ENCODE measurements at regions not wholly inside any gene's neighbourhood (a gene's known extent, or its start where the extent isn't known, plus 50 kb on each side); places are given as distances from the start of the nearest gene placed in this dataset.
"Not testable (repeated sequence)": the region's sequence is repeated elsewhere in the genome, so short reads cannot be mapped to it uniquely, and the experiment has no call there.

DNA sequence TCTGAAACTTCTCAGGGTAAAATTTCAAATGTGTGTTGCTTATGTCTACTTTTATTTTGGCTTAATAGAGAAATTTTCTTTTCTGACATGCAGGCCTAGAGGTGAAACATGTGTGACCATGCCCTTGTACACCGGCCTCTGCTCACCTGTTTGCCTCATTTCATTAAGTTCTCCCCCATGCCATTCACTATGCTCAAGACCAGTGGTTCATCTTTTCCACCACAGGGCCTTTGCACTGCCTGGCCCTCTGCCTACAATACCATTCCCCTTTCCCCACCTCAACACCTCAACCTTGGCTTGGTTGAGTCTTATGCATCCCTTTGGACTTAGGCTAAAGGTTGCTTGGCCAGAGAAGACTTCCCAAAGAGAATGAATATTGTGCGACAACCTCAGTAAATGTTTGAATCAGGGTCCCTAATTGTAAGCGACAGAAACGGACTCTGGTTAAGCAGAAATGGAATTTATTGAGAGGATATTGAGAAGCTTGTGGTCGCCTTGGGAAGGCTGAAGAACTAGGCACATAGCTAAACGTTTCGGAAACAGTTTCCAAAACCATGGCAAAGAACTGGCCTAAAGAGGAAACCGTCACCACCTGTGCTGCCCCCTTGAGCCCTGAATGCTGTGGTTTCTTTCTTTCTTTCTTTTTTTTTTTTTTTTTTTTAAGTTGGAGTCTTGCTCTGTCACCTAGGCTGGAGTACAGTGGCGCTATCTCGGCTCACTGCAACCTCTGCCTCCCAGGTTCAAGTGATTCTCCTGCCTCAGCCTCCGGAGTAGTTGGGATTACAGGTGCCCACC lies 152.2 kb downstream of the SOX4 start:
- DNase-seq: no peak

- DNase-seq: no peak
Measured at GRCh38 chr6:21747441-21747840, 153.9 kb downstream of the SOX4 start.

DNA sequence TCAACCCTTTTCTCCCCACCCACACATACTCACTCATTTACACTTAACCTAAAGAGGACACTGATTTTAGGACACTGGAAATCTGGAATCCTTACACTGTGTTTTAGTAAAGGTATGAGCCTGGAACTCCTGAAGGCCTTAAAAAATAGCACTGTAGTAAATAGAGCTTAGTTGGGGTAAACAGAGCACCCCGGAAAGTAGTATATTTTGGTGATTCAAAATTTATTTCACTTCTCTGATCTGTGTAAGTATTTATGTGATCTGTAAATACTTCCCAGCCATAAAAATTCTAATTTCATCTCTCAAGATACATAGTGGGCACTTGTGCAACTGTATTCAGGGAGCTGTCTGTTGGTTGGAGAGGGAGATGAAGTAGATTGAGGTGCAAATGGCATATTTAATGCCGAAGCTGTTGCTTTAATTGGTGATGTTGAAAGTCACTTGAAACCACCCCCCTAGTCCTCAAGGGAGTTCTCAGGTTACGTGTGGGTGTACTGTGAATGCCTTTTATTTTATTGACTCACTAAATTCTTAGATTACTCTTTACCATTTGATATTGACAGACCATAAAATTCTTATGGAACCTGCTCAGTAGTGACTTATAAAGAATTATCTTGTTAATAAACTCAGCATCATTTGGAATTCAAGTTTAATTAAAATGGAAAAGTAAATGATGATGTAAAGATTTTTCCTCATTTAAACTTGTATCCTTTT lies 154.9 kb downstream of the SOX4 start:
- no peak for DNase-seq

DNA sequence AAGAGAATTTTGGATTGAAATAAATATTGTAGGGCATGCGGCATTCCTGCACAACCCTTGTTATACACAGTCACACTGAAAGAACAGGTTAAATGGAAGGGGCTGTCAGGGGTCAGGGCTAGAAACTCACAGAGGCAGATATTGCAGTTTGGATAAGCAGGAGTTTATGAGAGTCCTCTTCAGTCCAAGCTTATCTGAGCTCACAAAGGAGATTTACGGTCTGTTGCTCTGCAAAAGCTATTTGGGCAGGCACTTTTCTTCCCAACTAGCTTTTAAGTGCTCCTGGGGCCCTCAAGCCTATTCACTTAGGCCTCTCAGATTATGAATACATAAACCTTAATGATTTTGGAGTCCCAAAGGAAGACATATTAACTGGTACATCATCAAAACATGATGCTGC lies 156.2 kb downstream of the SOX4 start:
- DNase-seq: no peak

DNA sequence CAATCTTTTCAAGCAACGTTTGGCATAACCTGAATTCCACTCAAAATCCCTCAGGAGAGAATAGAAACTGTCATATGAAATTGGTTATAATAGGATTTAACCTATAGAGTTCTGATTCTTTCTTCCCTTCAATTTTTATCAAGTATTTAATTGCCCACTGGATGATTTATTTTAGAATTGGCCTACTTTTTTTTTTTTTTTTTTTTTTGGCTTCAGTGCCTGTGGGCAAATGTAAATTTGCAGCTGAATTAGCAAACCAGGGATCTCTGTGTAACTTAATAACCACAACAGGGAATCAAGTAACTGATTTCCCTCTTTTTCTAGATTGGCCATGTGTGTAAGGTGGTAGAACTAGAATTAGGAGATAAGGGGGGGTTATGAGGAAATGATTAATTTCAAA lies 157.0 kb downstream of the SOX4 start:
- no peak for DNase-seq

GRCh38 chr6:21751608-21752007 lies 158.1 kb downstream of the SOX4 start:
- no peak for DNase-seq

DNA sequence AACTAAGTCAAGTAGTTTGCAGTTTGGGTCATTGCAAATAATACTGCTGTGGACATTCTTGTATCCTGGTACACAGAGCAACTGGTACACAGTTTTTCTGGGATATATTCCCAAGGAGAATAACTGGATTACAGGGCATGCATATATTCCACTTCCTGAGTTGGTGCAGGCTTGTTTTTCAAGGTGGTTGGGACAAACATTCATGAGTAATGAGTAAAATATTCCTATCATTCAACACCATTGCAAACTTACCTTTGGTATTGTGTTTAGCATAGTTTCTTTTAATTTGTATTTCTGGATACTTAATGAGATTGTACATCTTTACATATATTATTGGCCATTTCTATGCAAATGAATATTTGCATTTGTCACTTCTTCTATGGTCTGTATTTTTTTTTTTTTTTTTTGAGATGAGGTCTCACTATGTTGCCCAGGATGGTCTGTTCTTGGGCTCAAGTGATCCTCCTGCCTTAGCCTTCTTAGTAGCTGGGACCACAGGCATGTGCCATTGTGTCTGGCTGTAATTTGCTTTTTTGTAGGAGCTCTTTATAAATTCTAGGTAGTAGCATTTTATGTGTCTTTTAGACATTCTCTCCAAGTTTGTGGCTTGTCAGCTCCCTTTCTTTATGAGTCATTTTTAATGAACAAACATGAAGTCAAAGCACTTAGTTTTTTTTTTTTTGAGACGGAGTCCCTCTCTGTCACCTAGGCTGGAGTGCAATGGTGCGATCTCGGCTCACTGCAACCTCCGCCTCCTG lies 158.7 kb downstream of the SOX4 start:
- DNase-seq: no peak

DNA sequence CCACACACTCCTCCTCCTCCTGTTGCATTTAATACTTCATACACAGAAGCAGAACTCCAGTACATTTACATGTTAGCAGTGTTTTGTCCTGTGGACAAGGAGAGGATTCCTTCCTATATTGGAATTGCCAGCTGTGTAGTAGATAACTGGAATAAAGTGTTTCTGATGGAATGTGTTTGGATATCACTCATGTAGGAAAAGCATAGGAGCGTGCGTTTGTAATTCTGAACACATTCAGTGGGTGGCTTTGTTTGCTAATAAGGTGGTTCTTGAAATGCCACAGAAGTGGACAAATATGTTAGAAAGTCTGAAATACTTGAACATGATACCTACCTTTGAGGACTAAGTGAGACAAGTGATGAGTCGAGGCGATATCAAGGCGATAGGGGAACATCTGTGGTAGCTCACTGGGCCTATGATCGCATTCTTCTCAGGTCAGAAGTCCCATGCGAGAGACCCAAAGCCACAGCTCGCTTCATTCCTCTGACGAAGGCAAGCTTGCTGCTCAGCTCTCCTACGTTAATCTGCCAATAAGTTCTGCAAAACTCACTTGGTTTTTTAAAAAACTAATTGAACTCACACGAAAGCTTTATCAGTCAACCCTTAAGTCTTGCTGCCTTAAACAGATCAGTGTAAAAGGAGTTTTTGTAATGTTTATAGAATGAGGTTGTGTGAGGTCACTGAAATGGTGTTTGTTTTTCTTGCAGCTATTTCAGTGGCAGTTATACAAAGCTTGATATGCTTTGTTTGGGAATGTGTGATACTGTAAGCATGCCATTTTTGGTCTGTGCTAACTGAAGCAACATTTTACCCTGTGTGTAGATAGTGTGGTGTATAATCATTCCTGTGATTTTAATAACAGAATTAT lies 159.9 kb downstream of the SOX4 start:
- DNase-seq: no peak

GRCh38 chr6:21754891-21755290 lies 161.3 kb downstream of the SOX4 start:
- DNase-seq: no peak

- no peak for DNase-seq
Measured at GRCh38 chr6:21756487-21756886, 162.9 kb downstream of the SOX4 start.

GRCh38 chr6:21757392-21757791 lies 163.8 kb downstream of the SOX4 start:
- not testable (repeated sequence) for DNase-seq

- DNase-seq: no peak
Measured at GRCh38 chr6:21759721-21760120, 166.2 kb downstream of the SOX4 start.

DNA sequence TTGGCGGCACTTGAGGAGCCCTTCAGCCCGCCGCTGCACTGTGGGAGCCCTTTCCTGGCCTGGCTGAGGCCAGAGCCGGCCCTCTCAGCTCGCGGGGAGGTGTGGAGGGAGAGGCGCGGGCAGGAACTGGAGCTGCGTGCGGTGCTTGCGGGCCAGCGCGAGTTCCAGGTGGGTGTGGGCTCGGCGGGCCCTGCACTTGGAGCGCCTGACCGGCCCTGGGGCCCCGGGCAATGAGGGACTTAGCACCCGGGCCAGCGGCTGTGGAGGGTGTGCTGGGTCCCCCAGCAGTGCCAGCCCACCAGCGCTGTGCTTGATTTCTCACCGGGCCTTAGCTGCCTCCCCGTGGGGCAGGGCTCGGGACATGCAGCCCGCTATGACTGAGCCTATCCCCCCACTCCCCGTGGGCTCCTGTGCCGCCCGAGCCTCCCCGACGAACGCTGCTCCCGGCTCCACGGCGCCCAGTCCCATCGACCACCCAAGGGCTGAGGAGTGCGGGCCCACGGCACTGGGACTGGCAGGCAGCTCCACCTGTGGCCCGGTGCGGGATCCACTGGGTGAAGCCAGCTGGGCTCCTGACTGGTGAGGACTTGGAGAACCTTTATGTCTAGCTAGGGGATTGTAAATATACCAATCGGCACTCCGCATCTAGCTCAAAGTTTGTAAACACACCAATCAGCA lies 167.6 kb downstream of the SOX4 start:
- DNase-seq: not testable (repeated sequence)

DNA sequence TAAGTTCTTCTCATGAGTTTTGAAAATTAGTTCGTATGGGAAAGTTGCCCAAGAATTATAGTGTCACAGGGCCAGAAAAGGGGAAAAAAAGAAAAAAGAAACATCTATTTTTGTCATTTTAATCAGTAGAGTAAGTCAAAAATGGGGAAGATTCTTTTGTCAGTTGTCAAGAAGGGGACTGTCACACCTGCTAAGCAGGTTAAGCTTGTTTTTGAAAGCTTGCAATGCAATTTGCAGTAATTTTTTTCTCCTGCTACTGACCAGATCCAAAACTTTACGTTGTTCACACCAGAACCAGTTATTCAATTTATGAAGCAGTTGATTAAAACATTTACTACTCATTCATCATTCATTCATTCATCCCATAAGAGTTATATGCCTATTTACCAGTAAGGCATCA lies 171.4 kb downstream of the SOX4 start:
- no peak for DNase-seq

DNA sequence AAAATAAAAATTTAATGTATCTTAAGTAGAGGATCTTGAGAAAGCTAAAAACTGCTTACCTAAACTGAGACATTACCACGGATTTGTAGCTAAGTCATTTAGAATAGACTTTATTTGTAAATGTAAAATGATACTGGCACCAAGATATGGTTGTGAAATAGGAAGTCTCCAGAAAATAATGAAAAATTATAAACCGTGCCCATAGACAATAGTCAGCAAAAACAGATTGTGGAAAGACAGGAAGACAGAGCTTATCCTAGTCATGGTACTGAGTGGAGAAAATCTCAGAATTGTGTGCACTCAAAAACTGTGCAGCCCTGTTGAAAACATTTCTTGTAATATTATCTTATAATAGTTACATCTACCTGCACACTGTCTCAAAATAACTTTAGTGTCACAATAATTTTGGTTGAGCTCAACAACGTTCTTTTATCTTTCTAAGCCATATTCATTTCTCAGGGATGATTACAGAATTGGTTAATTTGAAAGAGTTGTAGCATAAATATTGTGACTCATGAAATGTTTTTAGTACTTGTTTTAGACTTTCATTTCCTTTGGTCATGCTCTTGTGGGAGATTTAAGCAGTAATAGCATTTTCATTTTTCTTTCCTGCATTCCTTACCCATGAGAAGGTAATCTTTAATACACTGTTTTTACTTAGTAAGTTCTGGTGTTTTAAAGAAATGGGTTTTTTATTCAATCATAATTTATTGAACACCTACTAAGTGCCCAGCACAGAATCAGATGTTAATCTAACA lies 174.5 kb downstream of the SOX4 start:
- DNase-seq: no peak

GRCh38 chr6:21769405-21769861 lies 175.9 kb downstream of the SOX4 start:
- no peak for DNase-seq

DNA sequence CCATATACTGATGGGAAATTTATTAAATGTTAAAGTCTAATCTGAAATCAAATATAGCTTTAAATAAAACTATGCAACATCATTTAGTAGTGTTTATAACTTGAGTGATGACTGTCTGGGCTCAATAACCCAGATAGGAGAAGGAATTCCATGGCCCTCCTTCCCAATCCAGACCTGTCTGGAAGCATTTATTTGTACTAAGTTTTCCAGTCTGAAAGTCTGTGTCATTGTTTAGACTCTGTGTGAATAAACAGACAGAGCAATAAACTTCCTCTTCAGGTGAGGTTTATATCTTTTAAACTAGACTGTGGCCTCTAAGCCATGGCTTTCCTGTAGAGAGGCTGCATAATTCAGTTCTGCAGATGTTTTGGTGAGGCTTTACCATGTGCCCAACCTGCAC lies 176.4 kb downstream of the SOX4 start:
- DNase-seq: no peak

GRCh38 chr6:21771626-21772320 lies 178.2 kb downstream of the SOX4 start:
- no peak for DNase-seq

DNA sequence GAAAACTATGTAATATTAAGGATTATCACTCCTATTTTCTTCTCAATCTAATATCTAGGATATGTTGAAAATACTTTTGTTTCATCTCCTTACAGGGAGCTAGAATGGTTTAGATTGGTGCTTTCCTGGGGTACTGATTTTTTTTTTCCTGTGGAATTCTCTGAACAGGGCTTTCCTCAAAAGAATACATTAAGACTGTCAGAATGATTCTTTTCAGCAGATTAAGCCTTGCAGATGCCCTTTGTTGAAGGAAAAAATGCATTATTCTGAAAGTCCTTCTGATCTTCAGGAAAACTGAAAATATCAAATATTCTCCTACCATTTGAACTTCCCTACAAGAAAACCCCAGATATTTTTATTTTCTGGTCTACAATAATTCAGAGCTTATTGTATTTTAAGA lies 178.9 kb downstream of the SOX4 start:
- no peak for DNase-seq

DNA sequence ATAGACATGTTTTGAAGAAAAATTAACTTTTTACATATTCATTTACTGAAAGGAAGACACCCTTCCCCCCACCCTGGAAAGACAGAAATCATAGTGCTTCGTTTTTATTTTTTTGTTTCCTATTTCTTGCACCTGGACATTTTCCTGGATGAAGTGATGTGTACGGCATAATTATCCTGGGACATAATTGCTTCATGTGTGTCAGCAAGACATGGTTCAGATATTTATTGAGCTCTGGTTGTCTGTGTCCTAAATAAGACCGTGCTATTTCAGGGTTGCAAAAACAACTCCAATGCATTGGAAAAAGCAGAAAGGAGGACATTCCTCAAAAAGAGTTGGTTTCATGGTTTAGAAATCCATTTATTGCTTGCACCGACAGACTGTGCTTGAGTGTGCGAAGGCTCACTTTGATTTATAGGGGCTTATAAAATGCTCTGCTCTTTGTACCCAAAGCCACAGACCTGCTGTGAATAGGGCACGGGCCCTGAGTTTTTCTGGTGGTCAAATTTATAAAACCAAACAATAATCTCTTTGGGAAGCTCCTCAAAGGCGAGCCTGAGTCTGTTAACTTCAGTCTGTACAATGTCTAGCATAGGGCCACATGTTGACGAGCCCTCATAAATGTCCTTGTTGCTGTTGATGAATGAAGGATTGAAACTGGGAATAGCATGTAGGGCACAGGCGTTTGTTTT lies 179.5 kb downstream of the SOX4 start:
- DNase-seq: no peak

Measured in activated effector memory CD4-positive, alpha-beta T cell treated with Interleukin-2 at 50 U/mL for 16 hours (primary cell).